ENCODE measurements at regions not wholly inside any gene's neighbourhood (a gene's known extent, or its start where the extent isn't known, plus 50 kb on each side); places are given as distances from the start of the nearest gene placed in this dataset.
"Not testable (repeated sequence)": the region's sequence is repeated elsewhere in the genome, so short reads cannot be mapped to it uniquely, and the experiment has no call there.

DNA sequence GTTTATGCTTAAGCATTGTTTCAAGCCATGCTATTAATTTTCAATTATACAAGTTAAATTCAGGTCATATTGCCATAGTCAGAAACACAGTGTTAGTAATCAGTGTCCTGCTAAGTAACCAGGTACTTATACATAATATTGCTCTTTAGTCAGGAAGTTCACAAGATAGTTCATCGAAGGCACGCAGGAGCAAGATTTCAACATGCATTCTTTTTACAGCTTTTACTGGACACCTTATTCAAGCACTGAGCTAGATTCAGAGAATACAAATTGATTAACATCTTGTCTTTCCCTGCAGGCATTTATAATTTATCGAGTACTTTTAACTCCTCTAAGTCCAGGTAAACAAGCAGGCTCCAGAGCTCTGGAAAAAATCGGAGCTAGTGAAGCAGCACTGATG lies 202.3 kb upstream of the BRINP3 start:
- H3K36me3 ChIP-seq: no peaks in the 10 kb centered on the region
- no peaks in the 10 kb centered on the region for H3K4me1 ChIP-seq
- H3K4me3 ChIP-seq: no peak overlapping the region
- DNase-seq (ENCODE audit: low spot score in 2 of 2): no peak
- 56% methylated on average over 4 of the region's 4 CpGs for WGBS
- TF ChIP-seq POLR2AphosphoS5 (IDR thresholded peaks at IDR 0.05) (no peak), EP300 (IDR thresholded peaks at IDR 0.05) (no peak), POLR2A (IDR thresholded peaks at IDR 0.05) (no peak)
- TF ChIP-seq, protein P1, sequence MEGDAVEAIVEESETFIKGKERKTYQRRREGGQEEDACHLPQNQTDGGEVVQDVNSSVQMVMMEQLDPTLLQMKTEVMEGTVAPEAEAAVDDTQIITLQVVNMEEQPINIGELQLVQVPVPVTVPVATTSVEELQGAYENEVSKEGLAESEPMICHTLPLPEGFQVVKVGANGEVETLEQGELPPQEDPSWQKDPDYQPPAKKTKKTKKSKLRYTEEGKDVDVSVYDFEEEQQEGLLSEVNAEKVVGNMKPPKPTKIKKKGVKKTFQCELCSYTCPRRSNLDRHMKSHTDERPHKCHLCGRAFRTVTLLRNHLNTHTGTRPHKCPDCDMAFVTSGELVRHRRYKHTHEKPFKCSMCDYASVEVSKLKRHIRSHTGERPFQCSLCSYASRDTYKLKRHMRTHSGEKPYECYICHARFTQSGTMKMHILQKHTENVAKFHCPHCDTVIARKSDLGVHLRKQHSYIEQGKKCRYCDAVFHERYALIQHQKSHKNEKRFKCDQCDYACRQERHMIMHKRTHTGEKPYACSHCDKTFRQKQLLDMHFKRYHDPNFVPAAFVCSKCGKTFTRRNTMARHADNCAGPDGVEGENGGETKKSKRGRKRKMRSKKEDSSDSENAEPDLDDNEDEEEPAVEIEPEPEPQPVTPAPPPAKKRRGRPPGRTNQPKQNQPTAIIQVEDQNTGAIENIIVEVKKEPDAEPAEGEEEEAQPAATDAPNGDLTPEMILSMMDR (IDR thresholded peaks at IDR 0.05): no peak
- H3K27me3 ChIP-seq: no peaks in the 10 kb centered on the region
- H3K9me3 ChIP-seq: no peaks in the 10 kb centered on the region
- no peak overlapping the region for H3K27ac ChIP-seq

DNA sequence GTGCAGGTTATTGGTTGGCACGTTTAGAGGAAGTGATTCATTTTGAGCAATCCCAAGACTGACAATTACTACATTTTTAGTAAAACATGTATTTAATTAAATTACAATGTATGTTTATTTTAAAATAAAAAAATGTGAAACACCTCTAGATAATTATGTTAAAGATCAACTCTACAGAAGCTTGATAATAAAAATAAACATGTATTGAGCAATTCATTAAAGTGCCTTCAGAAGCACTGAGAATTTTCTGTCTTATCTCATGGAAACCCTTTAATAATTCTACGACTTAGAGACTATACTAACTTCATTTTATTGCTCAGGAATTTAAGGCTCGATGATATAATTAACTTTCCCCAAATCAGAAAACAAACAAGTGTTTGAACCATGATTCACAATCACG lies 208.0 kb upstream of the BRINP3 start:
- WGBS: 78% methylated on average over 4 of the region's 4 CpGs
- Histone ChIP-seq H3K9me3 (no peaks in the 10 kb centered on the region), H3K27ac (no peak overlapping the region), H3K36me3 (no peaks in the 10 kb centered on the region), H3K4me1 (no peaks in the 10 kb centered on the region), H3K27me3 (no peaks in the 10 kb centered on the region), H3K4me3 (no peak overlapping the region)
- no peak for DNase-seq (ENCODE audit: low spot score in 2 of 2)
- TF ChIP-seq POLR2A (IDR thresholded peaks at IDR 0.05): no peak
- no peak for TF ChIP-seq EP300 (IDR thresholded peaks at IDR 0.05)
- no peak for TF ChIP-seq POLR2AphosphoS5 (IDR thresholded peaks at IDR 0.05)
- TF ChIP-seq, protein P1 (IDR thresholded peaks at IDR 0.05): no peak

DNA sequence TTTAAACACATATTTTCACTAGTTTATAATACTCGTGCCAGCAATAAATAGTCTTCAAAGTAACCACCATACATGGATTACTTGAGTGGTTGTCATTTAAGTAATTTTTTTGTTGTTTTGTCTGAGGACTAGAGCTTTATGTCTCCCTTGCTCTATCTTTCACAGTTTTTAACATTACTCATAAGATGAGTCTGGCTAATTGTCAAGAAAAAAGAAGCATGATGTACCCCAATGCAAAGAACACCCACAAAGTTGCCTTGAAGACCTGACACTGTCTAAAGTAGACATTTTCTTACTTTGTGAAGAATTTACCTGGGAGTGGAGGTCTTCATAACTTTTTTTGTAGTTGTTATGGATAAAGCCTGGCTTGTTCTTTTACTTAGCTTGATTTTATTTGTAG lies 210.4 kb upstream of the BRINP3 start:
- TF ChIP-seq EP300 (IDR thresholded peaks at IDR 0.05): no peak
- TF ChIP-seq, protein P1 (IDR thresholded peaks at IDR 0.05): no peak
- no peak for TF ChIP-seq POLR2A (IDR thresholded peaks at IDR 0.05)
- no peak for TF ChIP-seq POLR2AphosphoS5 (IDR thresholded peaks at IDR 0.05)
- Histone ChIP-seq H3K27me3 (no peaks in the 10 kb centered on the region), H3K9me3 (no peaks in the 10 kb centered on the region), H3K36me3 (no peaks in the 10 kb centered on the region), H3K4me1 (no peaks in the 10 kb centered on the region), H3K27ac (no peak overlapping the region), H3K4me3 (no peak overlapping the region)
- no peak for DNase-seq (ENCODE audit: low spot score in 2 of 2)
- 26% methylated on average over 1 of the region's 1 CpG for WGBS

DNA sequence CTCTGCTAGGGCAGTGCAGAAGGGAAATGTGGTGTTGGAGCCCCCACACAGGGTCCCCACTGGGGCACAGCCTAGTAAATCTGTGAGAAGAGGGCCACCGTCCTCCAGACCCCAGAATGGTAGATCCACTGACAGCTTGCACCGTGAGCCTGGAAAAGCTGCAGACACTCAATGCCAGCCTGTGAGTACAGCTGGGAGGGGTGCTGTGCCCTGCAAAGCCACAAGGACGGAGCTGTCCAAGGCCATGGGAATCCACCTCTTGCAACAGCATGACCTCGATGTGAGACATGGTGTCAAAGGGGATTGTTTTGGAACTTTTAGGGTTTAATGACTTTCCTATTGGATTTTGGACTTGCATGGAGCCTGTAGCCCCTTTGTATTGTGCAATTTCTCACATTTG lies 220.8 kb upstream of the BRINP3 start:
- H3K27ac ChIP-seq; DNase-seq (ENCODE audit: low spot score in 2 of 2); H3K4me1 ChIP-seq; H3K27me3 ChIP-seq; H3K9me3 ChIP-seq; H3K36me3 ChIP-seq; H3K4me3 ChIP-seq: not testable (repeated sequence)
- WGBS: 70% methylated on average over 2 of the region's 4 CpGs

DNA sequence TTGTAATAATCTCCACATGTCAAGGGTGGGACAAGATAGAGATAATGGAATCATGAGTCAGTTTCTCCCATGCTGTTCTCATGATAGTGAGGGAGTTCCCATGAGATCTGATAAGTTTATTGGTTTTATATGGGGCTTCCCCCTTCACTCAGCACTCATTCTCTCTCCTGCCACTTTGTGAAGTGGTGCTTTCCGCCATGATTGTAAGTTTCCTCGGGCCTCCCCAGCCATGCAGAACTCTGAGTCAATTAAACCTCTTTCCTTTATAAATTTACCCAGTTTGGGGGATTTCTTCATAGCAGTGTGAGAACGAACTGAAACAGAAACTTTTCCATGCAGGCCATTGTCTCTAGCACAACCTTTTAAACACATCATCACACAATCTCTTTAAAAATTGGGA lies 221.5 kb upstream of the BRINP3 start:
- TF ChIP-seq, protein P1 (IDR thresholded peaks at IDR 0.05): no peak
- TF ChIP-seq POLR2AphosphoS5 (IDR thresholded peaks at IDR 0.05) (no peak), POLR2A (IDR thresholded peaks at IDR 0.05) (no peak), EP300 (IDR thresholded peaks at IDR 0.05) (no peak)
- Histone ChIP-seq H3K4me1 (no peaks in the 10 kb centered on the region), H3K9me3 (no peaks in the 10 kb centered on the region), H3K27me3 (no peaks in the 10 kb centered on the region), H3K36me3 (no peaks in the 10 kb centered on the region), H3K27ac (no peak overlapping the region), H3K4me3 (no peak overlapping the region)
- DNase-seq (ENCODE audit: low spot score in 2 of 2): no peak
- 85% methylated on average over 3 of the region's 3 CpGs for WGBS

DNA sequence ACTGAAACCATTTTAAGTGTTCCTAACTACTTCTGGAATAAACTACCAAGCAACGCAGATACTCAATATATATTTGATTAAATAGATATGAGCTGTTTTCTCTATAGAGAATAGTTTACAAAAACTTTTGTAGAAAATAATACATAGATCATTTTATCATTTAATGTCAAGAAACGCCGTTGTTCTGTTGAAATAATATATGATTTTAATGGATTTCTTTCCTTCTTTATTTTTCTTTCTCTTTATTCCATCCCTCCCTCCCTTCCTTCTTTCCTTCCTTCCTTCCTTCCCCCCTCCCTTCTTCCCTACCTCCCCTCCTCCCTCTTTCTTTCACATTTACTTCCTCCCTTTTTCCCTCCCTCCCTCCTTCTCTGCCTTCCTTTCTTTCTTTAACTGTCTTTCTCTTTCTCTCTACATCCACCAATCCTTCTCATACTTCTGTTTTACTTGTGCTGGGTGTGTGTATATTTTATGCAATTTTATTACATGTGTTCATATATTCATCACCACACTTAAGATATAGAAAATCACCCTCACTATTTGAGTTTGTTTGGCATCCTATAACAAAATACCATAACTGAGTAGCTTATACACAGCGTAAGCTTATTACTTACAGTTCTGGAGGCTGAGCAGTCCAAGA lies 230.9 kb upstream of the BRINP3 start:
- no peak for DNase-seq (ENCODE audit: low spot score in 2 of 2)
- TF ChIP-seq EP300 (IDR thresholded peaks at IDR 0.05) (no peak), POLR2A (IDR thresholded peaks at IDR 0.05) (no peak), POLR2AphosphoS5 (IDR thresholded peaks at IDR 0.05) (no peak)
- TF ChIP-seq, protein P1 (IDR thresholded peaks at IDR 0.05): no peak
- no peaks in the 10 kb centered on the region for H3K4me1 ChIP-seq
- no peaks in the 10 kb centered on the region for H3K9me3 ChIP-seq
- H3K36me3 ChIP-seq: no peaks in the 10 kb centered on the region
- 93% methylated on average over 4 of the region's 4 CpGs for WGBS
- no peaks in the 10 kb centered on the region for H3K27me3 ChIP-seq
- no peak overlapping the region for H3K27ac ChIP-seq
- no peak overlapping the region for H3K4me3 ChIP-seq

Data from suprapubic skin (tissue), 4 donors.